HG03280 (cell line): ENCODE measurements at regions not wholly inside any gene's neighbourhood (a gene's known extent, or its start where the extent isn't known, plus 50 kb on each side); places are given as distances from the start of the nearest gene placed in this dataset.

Experiments
- ATAC-seq: cut with Tn5 transposase; IDR thresholded peaks from one replicate; pipeline ENCODE4 v1.9.1; 2021; ENCODE audit warnings: mild to moderate bottlenecking, moderate library complexity; ENCODE audit not compliant: unreplicated experiment

GRCh38 chr7:37796138-37796775 is 52.1 kb upstream of the NME8 start:
- peak; percentile 61 for ATAC-seq
